Activated T-cell treated with anti-CD3 and anti-CD28 coated beads, Interleukin-2, amount 50 U/mL, for 48 hours (primary cell): ENCODE measurements at regions not wholly inside any gene's neighbourhood (a gene's known extent, or its start where the extent isn't known, plus 50 kb on each side); places are given as distances from the start of the nearest gene placed in this dataset.

Source experiments
- DNase-seq, 2 experiments: peaks; one replicate each; pipeline ENCODE4 v3.0.0-alpha.2; 2020

GRCh38 chr5:147037515-147038205 is 159.1 kb upstream of the PPP2R2B start:
- DNase-seq: no peak

DNA sequence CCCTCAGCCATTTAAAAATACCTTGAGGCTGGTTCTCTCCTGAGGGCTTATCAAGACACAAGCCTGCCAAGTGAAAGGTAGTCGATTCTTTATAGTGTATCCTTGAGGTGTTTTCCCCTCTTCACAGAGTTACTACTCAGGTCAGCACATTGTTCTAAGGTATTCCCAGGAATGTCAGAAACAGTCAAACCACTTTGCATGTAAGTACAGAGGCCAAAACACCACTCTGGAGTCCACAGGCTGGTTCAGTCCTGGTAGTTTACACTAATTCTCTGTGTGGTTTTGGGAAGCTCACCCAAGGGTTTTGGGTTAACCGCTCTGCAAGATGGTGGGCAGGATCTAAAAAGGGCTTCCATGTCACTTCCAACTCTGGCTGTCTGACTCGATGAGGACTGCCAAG is 162.3 kb upstream of the PPP2R2B start:
- DNase-seq: no peak

- no peak for DNase-seq
Observed at GRCh38 chr5:147044572-147045273, 166.2 kb upstream of the PPP2R2B start.

- DNase-seq: no peak
Observed at GRCh38 chr5:147045290-147045689, 166.7 kb upstream of the PPP2R2B start.

GRCh38 chr5:147046281-147046680 is 167.7 kb upstream of the PPP2R2B start:
- DNase-seq: no peak

DNA sequence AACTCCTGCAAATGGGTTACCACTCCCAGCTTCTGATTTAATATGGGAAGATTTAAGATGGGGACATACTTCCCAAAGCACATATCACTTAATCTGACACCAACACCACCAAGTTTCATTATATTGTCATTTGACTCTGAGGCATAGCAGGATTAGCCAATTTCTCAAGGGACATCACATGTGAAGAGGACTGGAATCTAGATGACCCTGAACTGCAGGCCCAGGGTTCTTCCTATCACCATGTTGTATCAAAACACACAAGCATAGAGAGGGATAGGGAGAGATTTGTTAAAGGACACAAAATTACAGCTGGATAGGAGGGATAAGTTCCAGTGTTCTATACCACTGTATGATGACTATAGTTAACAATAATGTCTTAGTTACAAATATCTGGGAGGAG is 168.3 kb upstream of the PPP2R2B start:
- DNase-seq: no peak

- no peak for DNase-seq
Observed at GRCh38 chr5:147049764-147050163, 171.2 kb upstream of the PPP2R2B start.

GRCh38 chr5:147050172-147050571 is 171.6 kb upstream of the PPP2R2B start:
- no peak for DNase-seq

GRCh38 chr5:147051193-147051592 is 172.6 kb upstream of the PPP2R2B start:
- no peak for DNase-seq

DNA sequence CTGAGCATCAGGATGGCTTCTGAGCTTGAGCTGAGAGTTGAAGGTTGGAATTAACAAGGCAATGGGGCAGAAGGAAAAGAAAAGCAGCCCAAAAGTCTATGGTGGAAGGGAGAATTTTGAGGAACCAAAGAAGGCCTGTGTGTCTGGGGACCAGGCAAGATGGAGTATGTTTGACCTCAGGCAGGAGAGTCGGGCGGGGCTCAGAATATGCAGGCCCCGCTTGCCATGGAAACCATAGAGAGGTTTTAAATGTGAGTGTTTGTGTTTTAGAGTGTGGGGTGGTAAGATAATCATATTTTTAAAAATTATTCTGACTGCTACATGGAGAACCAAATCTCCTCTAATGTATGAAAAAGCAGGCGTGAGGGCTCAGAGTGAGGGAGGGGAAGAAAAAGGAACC is 174.0 kb upstream of the PPP2R2B start:
- DNase-seq: no peak

GRCh38 chr5:147055089-147055826 is 176.7 kb upstream of the PPP2R2B start:
- DNase-seq: no peak

DNA sequence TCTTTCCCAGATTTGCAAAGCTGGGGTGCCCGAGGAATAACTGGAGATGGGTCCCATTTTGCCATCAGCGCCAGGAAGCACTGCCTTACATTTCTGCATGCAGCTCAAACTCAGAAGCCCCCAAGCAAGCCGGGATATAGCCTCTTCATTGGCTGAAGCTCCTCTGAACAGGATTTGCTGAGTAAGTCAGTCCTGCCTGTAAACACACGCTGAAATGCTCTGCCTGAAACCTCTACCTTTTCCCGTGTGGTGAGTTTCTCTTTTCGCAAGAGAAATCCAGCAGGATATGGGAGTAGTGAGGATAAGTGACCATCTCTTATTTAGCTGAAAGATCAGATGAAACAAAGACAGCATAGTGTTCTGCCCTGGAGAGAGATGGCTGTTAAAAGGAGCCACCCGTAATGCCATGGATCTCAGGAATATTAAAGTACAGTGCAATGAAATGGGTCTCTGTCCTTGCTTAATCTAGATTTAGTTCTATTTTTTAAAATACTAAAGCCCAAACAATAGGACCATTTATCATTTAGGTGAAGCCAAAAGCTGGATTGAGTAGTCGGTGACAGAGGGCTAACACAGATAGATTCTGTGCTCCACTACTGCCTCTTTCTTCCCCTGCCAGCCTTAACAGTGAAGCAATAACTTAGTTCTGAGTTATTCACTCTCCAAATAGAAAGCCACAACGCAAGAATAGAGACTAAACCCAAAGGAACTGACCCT is 177.5 kb upstream of the PPP2R2B start:
- DNase-seq: no peak

GRCh38 chr5:147057051-147057450 is 177.8 kb upstream of the STK32A start:
- DNase-seq: no peak

- no peak for DNase-seq
Observed at GRCh38 chr5:147061431-147061830, 173.4 kb upstream of the STK32A start.

- no peak for DNase-seq
Observed at GRCh38 chr5:147062427-147062826, 172.4 kb upstream of the STK32A start.

DNA sequence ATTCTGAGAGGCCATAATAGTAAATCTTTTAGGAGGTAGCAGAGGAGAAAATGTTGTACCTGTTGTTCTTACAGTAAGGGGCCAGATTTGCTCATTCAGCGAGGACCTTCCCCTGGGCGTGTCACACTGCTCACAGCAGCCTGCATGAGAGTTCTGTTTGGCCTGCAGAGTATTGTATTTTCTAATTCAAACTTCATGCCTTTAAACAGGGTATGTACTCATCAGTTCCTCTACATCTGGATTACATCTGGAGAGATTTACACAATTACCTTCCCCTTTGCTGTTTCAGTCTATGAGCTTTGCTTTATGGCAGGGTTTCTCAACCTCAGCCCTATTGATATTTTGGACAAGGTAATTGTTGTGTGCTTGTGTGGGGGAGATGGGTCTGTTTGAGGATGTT is 170.9 kb upstream of the STK32A start:
- DNase-seq: no peak

DNA sequence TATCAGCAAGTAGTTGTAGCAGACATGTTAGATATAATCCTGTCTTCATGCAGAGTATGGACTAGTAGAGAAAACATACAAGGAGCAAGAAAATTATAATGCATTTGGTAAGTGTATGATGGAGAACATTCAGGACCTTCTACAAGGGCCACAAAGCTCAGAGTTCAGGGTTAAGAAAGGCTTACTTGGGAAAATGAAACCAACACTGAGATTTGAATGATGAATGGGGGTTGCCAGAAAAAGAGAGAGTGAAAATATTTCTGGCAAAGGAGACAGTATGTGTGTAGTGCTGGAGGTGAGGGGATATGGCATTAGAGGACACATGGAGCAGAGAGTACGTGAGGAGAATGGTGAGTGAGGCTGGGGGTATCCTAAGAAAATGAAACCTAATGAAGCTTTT is 169.8 kb upstream of the STK32A start:
- DNase-seq: no peak

- no peak for DNase-seq
Observed at GRCh38 chr5:147068998-147069397, 165.8 kb upstream of the STK32A start.

- DNase-seq: no peak
Observed at GRCh38 chr5:147072622-147073021, 162.2 kb upstream of the STK32A start.

DNA sequence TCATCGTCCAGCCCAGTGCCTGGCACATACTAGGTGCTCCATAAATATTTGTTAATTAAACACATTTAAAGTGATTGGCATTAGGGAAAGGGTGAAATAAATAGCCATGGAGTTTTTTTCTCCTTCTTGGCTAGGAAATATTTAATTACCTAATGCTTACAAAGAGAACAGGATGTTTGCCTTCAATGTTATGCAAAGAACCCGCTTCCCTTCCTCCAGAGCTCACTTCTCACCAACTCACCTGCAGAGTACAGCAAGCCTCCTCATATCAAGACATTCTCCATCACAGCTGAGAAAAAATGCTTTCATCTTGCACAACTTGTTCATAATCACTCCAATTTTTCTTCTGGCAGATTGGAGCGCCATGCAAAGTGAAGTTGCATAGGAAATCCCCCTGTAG is 161.7 kb upstream of the STK32A start:
- no peak for DNase-seq

GRCh38 chr5:147075187-147075586 is 159.6 kb upstream of the STK32A start:
- no peak for DNase-seq

DNA sequence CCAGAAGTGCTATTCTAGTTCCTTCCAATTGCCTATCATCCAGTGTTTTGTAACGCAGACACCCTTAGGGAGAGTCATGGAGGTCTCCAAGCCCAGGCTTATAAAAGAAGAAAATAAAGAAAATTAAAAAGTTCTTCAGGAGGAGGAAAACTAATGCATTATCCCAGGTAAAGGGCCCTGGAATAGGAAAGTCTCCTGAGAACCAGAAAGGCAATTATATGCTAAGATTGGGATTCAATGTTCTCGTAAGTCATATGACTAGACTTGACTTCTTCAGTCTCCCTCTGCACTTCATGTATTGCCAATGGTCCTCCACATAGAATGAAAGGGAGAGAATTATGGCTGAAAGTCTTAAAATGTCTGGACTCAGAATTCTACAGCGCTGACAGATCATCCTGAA is 154.4 kb upstream of the STK32A start:
- no peak for DNase-seq

- DNase-seq: no peak
Observed at GRCh38 chr5:147081311-147081764, 153.5 kb upstream of the STK32A start.
